PFSK-1 (cell line): ENCODE measurements at regions not wholly inside any gene's neighbourhood (a gene's known extent, or its start where the extent isn't known, plus 50 kb on each side); places are given as distances from the start of the nearest gene placed in this dataset.

ENCODE experiments used
- FOXP2 ChIP-seq: optimal IDR thresholded peaks from 2 replicates; pipeline ENCODE3; 2011; ENCODE audit warnings: borderline replicate concordance, control low read depth, inconsistent platforms; ENCODE audit not compliant: insufficient read depth; ENCODE audit errors: extremely low read length, extremely low read depth
- POLR2AphosphoS5 ChIP-seq: IDR thresholded peaks from 2 replicates; pipeline ENCODE4 v1.6.1; 2012; ENCODE audit warnings: low read depth, mild to moderate bottlenecking, control low read depth, low read length, moderate library complexity
- REST ChIP-seq, 2 experiments: IDR thresholded peaks; 2 replicates each; pipeline versions ENCODE4 v1.6.1 to v1.8.0; 2011 to 2012; ENCODE audit warnings: low read depth in 2 of 2, low read length in 2 of 2, control low read depth in 1 of 2, inconsistent platforms in 1 of 2, mild to moderate bottlenecking in 1 of 2, moderate library complexity in 1 of 2; ENCODE audit not compliant: insufficient read depth in 1 of 2
- SIN3A ChIP-seq: IDR thresholded peaks from 2 replicates; pipeline ENCODE4 v1.6.1; 2012; ENCODE audit warnings: mild to moderate bottlenecking, low read length, moderate library complexity, borderline replicate concordance; ENCODE audit not compliant: insufficient read depth
- TAF1 ChIP-seq: IDR thresholded peaks from 2 replicates; pipeline ENCODE4 v1.6.1; 2012; ENCODE audit warnings: low read length, control low read depth, borderline replicate concordance; ENCODE audit not compliant: insufficient read depth

GRCh38 chr9:113654605-113655428 lies 191.3 kb downstream of the RGS3 start:
- TF ChIP-seq TAF1: no peak

GRCh38 chr9:113656771-113657670 lies 193.5 kb downstream of the RGS3 start:
- no peak for TF ChIP-seq REST (IDR thresholded peaks at IDR 0.05; ENCODE audit: insufficient read depth in 1 of 2, low read depth in 2 of 2, low read length in 2 of 2)

- TF ChIP-seq SIN3A (no peak), FOXP2 (no peak), REST (IDR thresholded peaks at IDR 0.05; ENCODE audit: insufficient read depth in 1 of 2, low read depth in 2 of 2, low read length in 2 of 2) (no peak)
These were observed 194.4 kb downstream of the RGS3 start for GRCh38 chr9:113657765-113658544.

- no peak for TF ChIP-seq REST (IDR thresholded peaks at IDR 0.05; ENCODE audit: insufficient read depth in 1 of 2, low read depth in 2 of 2, low read length in 2 of 2)
- no peak for TF ChIP-seq TAF1
- TF ChIP-seq POLR2AphosphoS5: no peak
- TF ChIP-seq FOXP2: no peak
- TF ChIP-seq SIN3A: no peak
These were observed 195.0 kb downstream of the RGS3 start for GRCh38 chr9:113658545-113658895.

- TF ChIP-seq SIN3A: no peak
- TF ChIP-seq FOXP2: no peak
- TF ChIP-seq TAF1: no peak
- no peak for TF ChIP-seq POLR2AphosphoS5
- TF ChIP-seq REST (IDR thresholded peaks at IDR 0.05; ENCODE audit: insufficient read depth in 1 of 2, low read depth in 2 of 2, low read length in 2 of 2): no peak
These were observed 195.5 kb downstream of the RGS3 start for GRCh38 chr9:113659039-113659438.
